Endothelial cell (in vitro differentiated cells): ENCODE measurements at regions not wholly inside any gene's neighbourhood (a gene's known extent, or its start where the extent isn't known, plus 50 kb on each side); places are given as distances from the start of the nearest gene placed in this dataset.

Source experiments
- DNase-seq: peaks from one replicate; pipeline ENCODE4 v3.0.0; 2021; ENCODE audit warnings: low spot score
- H3K27ac Mint-ChIP-seq: one replicate; pipeline ENCODE4 v1.8.0; 2021; ENCODE audit warnings: mixed read lengths, inconsistent platforms; ENCODE audit not compliant: unreplicated experiment
- H3K27me3 Mint-ChIP-seq: one replicate; pipeline ENCODE4 v1.8.0; 2021; ENCODE audit warnings: mild to moderate bottlenecking, moderate library complexity, mixed read lengths, inconsistent platforms; ENCODE audit not compliant: unreplicated experiment
- H3K36me3 Mint-ChIP-seq: one replicate; pipeline ENCODE4 v1.8.0; 2021; ENCODE audit warnings: mild to moderate bottlenecking, low read depth, mixed read lengths, inconsistent platforms; ENCODE audit not compliant: unreplicated experiment
- H3K4me1 Mint-ChIP-seq: one replicate; pipeline ENCODE4 v1.8.0; 2021; ENCODE audit warnings: mild to moderate bottlenecking, mixed read lengths, inconsistent platforms; ENCODE audit not compliant: unreplicated experiment
- H3K4me3 Mint-ChIP-seq: one replicate; pipeline ENCODE4 v1.8.0; 2021; ENCODE audit warnings: mild to moderate bottlenecking, mixed read lengths, inconsistent platforms; ENCODE audit not compliant: unreplicated experiment
- H3K9me3 Mint-ChIP-seq: one replicate; pipeline ENCODE4 v1.8.0; 2021; ENCODE audit warnings: mixed read lengths, inconsistent platforms; ENCODE audit not compliant: unreplicated experiment
- CTCF ChIP-seq: fragments of 200-600 bp; sonication (generic); IDR thresholded peaks from one replicate; pipeline ENCODE4 v1.5.0; 2021; ENCODE audit warnings: antibody characterized with exemption; ENCODE audit not compliant: unreplicated experiment

DNA sequence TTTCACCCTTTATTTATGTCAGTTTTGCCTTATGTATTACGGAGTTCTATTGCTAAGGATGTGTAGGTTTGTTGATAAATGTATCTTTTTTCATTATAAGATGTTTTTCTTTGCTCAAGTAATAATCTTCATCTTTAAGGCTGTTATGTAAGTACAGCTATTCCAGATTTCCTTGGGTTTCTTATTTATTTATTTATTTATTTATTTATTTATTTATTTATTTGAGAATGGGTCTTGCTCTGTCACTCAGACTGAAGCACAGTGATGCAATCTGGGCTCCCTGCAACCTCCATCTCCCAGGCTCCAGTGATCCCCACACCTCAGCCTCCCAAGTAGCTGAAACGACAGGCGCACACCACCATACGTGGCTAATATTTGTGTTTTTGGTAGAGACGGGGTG lies 617.0 kb downstream of the SLITRK1 start:
- TF ChIP-seq CTCF = no peak
- Mint-ChIP-seq H3K9me3 (no peaks in the 10 kb centered on the region), H3K36me3 (no peaks in the 10 kb centered on the region), H3K4me1 (peaks cover 2% of the 10 kb centered on the region), H3K4me3 (no peak overlapping the region), H3K27me3 (no peaks in the 10 kb centered on the region), H3K27ac (no peak overlapping the region)
- DNase-seq = no peak

DNA sequence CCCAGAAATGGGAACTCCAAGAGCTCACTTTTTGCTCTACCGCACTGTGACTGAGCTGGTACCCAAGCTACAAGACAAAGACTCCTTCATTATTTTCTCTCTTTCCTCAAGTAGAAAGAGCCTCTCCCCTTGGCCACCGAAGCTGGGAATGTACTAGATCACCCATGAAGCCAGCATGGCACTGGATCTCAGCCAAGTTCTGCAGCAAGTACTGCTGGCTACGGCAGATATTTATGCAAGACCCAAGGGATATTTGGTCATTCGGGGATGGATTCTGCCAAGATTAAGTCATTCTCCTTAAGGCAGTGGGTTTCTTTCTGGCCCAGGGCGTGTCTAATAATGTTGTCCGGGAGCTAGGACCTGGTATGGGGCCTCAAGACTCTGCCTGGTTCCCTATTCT lies 633.5 kb downstream of the SLITRK1 start:
- H3K4me3 Mint-ChIP-seq = no peak overlapping the region
- TF ChIP-seq CTCF = no peak
- DNase-seq = no peak
- H3K4me1 Mint-ChIP-seq = no peaks in the 10 kb centered on the region
- H3K9me3 Mint-ChIP-seq = no peaks in the 10 kb centered on the region
- no peaks in the 10 kb centered on the region for H3K36me3 Mint-ChIP-seq
- no peak overlapping the region for H3K27ac Mint-ChIP-seq
- no peaks in the 10 kb centered on the region for H3K27me3 Mint-ChIP-seq

- H3K36me3 Mint-ChIP-seq = no peaks in the 10 kb centered on the region
- DNase-seq = no peak
- no peaks in the 10 kb centered on the region for H3K27me3 Mint-ChIP-seq
- H3K27ac Mint-ChIP-seq = no peak overlapping the region
- H3K9me3 Mint-ChIP-seq = no peaks in the 10 kb centered on the region
- TF ChIP-seq CTCF = no peak
- no peaks in the 10 kb centered on the region for H3K4me1 Mint-ChIP-seq
- no peak overlapping the region for H3K4me3 Mint-ChIP-seq
These were observed 649.6 kb downstream of the SLITRK1 start for GRCh38 chr13:83232626-83233025.

DNA sequence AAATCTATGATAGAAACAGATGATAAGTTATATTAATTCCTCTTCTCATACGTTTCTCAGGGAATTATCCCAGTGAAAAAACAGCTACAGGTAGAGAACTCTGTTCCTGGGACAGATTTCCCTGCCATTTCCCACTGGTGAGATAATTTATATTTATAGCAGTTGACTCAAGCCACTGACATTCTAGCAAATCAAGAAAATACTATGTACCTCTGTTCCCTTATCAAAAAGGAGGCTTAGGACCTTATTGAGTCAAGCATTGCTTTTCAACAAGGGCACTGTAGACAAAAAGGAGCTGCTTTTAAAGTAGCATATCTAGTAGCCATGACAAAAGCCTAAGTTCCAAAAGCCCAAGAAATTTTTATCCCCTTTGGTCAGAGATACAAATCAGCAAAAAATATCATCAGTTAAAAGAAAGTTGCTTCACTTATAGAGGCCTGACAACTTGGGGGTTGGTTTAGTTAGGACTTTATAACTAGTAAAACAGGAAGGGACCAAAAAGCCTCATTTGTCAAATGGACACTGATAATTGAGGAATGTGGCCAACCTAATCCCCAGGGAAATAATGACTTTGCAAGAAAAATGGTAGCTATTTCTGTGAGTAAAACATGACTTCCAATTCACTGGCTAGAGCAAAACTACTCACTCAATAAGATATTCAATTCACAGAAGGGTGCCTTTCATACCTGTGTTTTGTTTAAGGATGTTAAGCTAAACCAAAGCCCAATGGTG lies 652.5 kb downstream of the SLITRK1 start:
- H3K27me3 Mint-ChIP-seq = no peaks in the 10 kb centered on the region

More for the DNA sequence above, 652.5 kb downstream of the SLITRK1 start:
- Mint-ChIP-seq H3K27ac (no peak overlapping the region), H3K36me3 (no peaks in the 10 kb centered on the region), H3K4me3 (no peak overlapping the region), H3K4me1 (no peaks in the 10 kb centered on the region), H3K9me3 (no peaks in the 10 kb centered on the region)
- DNase-seq = no peak
- TF ChIP-seq CTCF = no peak
